ENCODE measurements at regions not wholly inside any gene's neighbourhood (a gene's known extent, or its start where the extent isn't known, plus 50 kb on each side); places are given as distances from the start of the nearest gene placed in this dataset.
"Not testable (repeated sequence)": the region's sequence is repeated elsewhere in the genome, so short reads cannot be mapped to it uniquely, and the experiment has no call there.

DNA sequence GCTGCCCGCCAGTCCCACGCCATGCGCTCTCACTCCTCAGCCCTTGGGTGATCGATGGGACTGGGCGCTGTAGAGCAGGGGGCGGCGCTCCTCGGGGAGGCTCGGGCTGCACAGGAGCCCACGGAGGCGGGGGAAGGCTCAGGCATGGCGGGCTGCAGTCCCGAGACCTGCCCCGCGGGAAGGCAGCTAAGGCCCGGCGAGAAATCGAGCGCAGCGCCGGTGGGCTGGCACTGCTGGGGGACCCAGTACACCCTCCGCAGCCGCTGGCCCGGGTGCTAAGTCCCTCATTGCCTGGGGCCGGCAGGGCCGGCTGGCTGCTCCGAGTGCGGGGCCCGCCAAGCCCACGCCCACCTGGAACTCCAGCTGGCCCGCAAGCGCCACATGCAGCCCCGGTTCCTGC is 102.2 kb upstream of the PDE10A start:
- TF ChIP-seq ZNF671 (CRISPR knock-in tag; IDR thresholded peaks at IDR 0.05); SP1 (CRISPR knock-in tag; conservative IDR thresholded peaks at IDR 0.05); TEAD4 (CRISPR knock-in tag; IDR thresholded peaks at IDR 0.05); CBFB (CRISPR knock-in tag; IDR thresholded peaks at IDR 0.05; ENCODE audit: low read depth); JUN (CRISPR knock-in tag; IDR thresholded peaks at IDR 0.05); ZNF121 (CRISPR knock-in tag; IDR thresholded peaks at IDR 0.05): not testable (repeated sequence)
- TF ChIP-seq, protein P1, sequence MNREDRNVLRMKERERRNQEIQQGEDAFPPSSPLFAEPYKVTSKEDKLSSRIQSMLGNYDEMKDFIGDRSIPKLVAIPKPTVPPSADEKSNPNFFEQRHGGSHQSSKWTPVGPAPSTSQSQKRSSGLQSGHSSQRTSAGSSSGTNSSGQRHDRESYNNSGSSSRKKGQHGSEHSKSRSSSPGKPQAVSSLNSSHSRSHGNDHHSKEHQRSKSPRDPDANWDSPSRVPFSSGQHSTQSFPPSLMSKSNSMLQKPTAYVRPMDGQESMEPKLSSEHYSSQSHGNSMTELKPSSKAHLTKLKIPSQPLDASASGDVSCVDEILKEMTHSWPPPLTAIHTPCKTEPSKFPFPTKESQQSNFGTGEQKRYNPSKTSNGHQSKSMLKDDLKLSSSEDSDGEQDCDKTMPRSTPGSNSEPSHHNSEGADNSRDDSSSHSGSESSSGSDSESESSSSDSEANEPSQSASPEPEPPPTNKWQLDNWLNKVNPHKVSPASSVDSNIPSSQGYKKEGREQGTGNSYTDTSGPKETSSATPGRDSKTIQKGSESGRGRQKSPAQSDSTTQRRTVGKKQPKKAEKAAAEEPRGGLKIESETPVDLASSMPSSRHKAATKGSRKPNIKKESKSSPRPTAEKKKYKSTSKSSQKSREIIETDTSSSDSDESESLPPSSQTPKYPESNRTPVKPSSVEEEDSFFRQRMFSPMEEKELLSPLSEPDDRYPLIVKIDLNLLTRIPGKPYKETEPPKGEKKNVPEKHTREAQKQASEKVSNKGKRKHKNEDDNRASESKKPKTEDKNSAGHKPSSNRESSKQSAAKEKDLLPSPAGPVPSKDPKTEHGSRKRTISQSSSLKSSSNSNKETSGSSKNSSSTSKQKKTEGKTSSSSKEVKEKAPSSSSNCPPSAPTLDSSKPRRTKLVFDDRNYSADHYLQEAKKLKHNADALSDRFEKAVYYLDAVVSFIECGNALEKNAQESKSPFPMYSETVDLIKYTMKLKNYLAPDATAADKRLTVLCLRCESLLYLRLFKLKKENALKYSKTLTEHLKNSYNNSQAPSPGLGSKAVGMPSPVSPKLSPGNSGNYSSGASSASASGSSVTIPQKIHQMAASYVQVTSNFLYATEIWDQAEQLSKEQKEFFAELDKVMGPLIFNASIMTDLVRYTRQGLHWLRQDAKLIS (CRISPR knock-in tag; IDR thresholded peaks at IDR 0.05; ENCODE audit: borderline replicate concordance) = not testable (repeated sequence)
- TF ChIP-seq, protein P2, sequence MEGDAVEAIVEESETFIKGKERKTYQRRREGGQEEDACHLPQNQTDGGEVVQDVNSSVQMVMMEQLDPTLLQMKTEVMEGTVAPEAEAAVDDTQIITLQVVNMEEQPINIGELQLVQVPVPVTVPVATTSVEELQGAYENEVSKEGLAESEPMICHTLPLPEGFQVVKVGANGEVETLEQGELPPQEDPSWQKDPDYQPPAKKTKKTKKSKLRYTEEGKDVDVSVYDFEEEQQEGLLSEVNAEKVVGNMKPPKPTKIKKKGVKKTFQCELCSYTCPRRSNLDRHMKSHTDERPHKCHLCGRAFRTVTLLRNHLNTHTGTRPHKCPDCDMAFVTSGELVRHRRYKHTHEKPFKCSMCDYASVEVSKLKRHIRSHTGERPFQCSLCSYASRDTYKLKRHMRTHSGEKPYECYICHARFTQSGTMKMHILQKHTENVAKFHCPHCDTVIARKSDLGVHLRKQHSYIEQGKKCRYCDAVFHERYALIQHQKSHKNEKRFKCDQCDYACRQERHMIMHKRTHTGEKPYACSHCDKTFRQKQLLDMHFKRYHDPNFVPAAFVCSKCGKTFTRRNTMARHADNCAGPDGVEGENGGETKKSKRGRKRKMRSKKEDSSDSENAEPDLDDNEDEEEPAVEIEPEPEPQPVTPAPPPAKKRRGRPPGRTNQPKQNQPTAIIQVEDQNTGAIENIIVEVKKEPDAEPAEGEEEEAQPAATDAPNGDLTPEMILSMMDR (IDR thresholded peaks at IDR 0.05) = not testable (repeated sequence)
- TF ChIP-seq, protein P3, sequence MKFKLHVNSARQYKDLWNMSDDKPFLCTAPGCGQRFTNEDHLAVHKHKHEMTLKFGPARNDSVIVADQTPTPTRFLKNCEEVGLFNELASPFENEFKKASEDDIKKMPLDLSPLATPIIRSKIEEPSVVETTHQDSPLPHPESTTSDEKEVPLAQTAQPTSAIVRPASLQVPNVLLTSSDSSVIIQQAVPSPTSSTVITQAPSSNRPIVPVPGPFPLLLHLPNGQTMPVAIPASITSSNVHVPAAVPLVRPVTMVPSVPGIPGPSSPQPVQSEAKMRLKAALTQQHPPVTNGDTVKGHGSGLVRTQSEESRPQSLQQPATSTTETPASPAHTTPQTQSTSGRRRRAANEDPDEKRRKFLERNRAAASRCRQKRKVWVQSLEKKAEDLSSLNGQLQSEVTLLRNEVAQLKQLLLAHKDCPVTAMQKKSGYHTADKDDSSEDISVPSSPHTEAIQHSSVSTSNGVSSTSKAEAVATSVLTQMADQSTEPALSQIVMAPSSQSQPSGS (CRISPR knock-in tag; IDR thresholded peaks at IDR 0.05; ENCODE audit: borderline replicate concordance, low read depth) = not testable (repeated sequence)
- TF ChIP-seq, protein P4, sequence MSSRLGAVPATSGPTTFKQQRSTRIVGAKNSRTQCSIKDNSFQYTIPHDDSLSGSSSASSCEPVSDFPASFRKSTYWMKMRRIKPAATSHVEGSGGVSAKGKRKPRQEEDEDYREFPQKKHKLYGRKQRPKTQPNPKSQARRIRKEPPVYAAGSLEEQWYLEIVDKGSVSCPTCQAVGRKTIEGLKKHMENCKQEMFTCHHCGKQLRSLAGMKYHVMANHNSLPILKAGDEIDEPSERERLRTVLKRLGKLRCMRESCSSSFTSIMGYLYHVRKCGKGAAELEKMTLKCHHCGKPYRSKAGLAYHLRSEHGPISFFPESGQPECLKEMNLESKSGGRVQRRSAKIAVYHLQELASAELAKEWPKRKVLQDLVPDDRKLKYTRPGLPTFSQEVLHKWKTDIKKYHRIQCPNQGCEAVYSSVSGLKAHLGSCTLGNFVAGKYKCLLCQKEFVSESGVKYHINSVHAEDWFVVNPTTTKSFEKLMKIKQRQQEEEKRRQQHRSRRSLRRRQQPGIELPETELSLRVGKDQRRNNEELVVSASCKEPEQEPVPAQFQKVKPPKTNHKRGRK (CRISPR knock-in tag; IDR thresholded peaks at IDR 0.05; ENCODE audit: borderline replicate concordance) = not testable (repeated sequence)
- TF ChIP-seq, protein P5, sequence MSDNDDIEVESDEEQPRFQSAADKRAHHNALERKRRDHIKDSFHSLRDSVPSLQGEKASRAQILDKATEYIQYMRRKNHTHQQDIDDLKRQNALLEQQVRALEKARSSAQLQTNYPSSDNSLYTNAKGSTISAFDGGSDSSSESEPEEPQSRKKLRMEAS (CRISPR knock-in tag; IDR thresholded peaks at IDR 0.05) = not testable (repeated sequence)
- TF ChIP-seq, protein P6, sequence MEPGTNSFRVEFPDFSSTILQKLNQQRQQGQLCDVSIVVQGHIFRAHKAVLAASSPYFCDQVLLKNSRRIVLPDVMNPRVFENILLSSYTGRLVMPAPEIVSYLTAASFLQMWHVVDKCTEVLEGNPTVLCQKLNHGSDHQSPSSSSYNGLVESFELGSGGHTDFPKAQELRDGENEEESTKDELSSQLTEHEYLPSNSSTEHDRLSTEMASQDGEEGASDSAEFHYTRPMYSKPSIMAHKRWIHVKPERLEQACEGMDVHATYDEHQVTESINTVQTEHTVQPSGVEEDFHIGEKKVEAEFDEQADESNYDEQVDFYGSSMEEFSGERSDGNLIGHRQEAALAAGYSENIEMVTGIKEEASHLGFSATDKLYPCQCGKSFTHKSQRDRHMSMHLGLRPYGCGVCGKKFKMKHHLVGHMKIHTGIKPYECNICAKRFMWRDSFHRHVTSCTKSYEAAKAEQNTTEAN (CRISPR knock-in tag; IDR thresholded peaks at IDR 0.05) = not testable (repeated sequence)
- TF ChIP-seq, protein P7, sequence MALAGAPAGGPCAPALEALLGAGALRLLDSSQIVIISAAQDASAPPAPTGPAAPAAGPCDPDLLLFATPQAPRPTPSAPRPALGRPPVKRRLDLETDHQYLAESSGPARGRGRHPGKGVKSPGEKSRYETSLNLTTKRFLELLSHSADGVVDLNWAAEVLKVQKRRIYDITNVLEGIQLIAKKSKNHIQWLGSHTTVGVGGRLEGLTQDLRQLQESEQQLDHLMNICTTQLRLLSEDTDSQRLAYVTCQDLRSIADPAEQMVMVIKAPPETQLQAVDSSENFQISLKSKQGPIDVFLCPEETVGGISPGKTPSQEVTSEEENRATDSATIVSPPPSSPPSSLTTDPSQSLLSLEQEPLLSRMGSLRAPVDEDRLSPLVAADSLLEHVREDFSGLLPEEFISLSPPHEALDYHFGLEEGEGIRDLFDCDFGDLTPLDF (CRISPR knock-in tag; IDR thresholded peaks at IDR 0.05) = not testable (repeated sequence)
